ENCODE measurements at regions not wholly inside any gene's neighbourhood (a gene's known extent, or its start where the extent isn't known, plus 50 kb on each side); places are given as distances from the start of the nearest gene placed in this dataset.
A peak's percentile ranks its signal among the peaks of the same experiment; 100 is the strongest.

DNA sequence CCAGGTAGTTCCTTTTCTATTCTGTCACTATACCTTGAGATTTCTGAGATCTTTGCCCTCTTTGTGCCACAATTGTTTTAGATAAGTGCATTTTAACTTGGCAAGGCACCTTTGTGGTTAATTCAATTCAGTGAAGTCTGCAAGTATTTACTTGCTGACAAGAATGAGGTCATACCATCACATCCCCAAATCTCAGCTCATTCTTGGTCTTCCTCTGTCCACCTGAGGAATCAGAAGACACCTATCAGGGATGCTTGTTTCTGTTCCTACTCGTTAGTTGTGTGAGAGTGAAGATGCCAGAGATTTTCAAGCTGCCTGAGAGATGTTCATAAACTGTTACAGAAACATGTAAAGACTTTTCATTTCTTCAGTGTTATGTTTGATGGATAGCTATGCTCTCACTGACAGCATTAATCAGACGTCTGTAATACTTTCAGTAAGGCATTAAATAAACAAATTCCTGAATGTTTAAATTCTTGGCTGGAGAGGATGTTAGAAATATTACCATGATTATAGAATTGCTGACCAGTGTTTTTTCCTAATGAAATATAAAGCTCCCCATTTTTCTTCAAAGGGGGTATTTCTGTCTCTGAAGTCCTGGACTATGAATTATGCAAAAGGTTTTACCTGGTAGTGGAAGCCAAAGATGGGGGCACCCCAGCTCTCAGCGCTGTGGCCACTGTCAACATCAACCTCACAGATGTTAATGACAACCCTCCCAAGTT is 135.0 kb upstream of the MTNR1B start:
- no peak for DNase-seq (ENCODE audit: low spot score)

DNA sequence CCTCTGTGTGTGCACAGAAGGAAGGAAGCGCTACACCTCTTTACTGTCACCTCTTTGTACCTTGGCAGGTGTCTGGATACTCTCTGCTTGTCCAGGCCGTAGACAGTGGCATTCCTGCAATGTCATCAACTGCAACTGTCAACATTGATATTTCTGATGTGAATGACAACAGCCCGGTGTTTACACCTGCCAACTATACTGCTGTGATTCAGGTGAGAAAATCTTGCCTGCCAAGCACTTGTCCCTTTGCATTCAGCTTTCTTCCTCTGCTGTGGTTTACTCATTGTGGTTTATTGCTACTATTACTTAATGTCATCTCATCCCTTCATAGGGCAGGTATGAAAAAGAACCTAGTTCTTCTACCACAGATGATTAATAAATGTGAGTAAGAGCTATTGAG is 131.9 kb upstream of the MTNR1B start:
- DNase-seq (ENCODE audit: low spot score): no peak

DNA sequence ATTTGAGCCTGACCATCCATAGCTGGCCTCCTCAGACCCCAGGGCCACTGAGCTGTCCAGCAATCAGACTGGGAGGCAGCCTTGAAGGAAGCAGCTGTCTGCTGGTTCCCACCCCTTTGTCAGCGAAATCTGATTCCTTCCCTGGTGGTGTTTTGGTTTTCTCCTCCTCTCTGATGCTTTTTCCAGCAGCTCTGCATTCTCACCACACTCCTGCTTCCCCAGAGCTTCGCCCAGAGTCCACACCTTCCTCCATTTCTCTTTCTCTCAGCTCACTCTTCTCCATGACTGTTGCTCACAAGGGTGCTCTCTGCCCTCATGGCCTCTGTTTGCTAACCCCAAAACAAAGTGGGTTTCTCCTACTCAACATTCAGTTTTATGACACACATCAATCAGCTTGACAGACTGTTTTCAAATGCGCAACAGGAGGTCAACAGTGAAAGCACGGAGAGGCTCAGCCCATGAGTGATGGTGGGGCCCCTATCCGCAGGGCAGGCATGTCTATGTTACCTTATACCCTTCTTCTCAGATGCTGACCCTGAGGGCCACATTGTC is 130.6 kb upstream of the MTNR1B start:
- no peak for DNase-seq (ENCODE audit: low spot score)

DNA sequence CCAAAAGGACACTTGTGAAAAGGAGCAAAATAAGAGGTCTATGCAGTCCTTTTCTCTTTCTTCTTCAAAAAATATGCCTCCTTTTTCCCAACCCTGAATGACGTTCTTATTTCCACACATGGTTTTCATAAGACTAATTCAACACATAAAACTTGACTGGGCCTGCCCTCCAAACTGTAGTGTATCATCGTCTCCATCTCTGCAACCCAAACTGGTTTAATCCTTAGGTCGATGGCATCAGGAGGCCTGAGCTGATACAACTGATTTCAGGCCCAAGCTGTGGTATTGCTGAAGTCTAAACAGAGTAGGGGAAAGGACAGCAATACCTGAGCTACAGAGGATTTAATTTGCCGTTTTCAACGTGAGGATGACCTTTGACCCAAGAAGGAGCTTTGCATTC is 130.0 kb upstream of the MTNR1B start:
- no peak for DNase-seq (ENCODE audit: low spot score)

DNA sequence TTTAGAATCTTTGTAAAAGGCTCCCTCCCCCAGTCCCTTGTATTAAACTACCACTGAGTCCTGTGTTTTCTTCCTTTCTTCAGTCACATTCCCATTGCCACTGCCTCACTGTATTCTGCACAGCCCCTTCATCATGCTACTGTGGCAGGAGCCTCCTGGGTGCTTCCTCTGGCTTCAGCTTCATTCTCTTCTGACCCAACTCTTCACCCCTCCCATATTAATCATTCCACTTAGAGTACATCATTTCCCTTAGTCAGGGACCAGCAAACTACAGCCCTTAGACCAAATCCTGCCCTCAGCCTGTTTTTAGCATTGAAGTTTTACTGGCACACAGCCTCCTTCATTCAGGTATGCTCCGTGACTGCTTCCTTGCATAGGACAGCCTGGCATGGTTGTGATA is 127.7 kb upstream of the MTNR1B start:
- DNase-seq (ENCODE audit: low spot score): no peak

DNA sequence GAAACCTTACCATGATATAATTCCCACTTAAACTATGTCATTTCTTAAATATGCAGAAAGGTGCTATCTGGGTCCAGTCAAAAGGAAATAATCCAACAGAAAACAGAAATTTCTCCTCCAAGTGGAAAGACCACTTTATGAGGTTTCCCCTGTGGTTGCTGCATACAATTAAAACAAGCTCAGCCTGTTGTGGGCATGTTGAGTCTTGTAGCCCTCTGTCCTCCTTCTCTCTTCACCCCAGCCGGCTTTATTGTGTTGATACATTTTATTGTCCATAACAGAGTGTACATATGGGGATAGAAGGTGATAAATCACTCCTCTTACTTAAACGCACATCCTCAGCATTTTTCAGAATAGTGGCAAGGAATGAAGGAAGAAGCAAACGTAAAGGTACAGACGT is 126.0 kb upstream of the MTNR1B start:
- no peak for DNase-seq (ENCODE audit: low spot score)

DNA sequence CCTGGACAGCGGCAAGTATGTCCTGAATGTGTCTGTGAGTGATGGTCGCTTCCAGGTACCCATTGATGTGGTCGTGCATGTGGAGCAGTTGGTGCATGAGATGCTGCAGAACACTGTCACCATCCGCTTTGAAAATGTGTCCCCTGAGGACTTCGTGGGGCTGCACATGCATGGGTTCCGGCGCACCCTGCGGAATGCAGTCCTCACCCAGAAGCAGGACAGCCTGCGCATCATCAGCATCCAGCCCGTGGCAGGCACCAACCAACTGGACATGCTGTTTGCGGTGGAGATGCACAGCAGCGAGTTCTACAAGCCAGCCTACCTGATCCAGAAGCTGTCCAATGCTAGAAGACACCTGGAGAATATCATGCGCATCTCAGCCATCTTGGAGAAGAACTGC is 125.3 kb upstream of the MTNR1B start:
- DNase-seq (ENCODE audit: low spot score): no peak

DNA sequence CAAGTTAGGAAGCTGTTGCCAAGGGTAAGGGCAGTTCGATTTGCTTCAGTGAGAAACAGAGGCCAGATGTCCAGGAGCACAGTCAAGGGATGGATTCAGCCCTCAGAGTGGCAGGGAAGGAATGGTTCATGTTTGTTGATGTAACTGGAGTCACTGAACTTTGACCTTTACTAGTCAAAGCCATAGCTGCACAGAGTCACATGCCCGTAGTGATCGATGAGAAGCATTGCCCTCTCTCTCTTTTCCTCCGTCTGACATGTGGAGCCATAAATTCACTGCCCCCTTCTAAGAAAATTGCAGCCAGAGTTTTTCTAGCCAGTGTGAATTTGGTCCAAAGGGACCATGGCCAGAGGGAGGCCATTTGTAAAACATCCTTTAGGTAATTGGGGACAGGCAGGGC is 124.1 kb upstream of the MTNR1B start:
- no peak for DNase-seq (ENCODE audit: low spot score)

DNA sequence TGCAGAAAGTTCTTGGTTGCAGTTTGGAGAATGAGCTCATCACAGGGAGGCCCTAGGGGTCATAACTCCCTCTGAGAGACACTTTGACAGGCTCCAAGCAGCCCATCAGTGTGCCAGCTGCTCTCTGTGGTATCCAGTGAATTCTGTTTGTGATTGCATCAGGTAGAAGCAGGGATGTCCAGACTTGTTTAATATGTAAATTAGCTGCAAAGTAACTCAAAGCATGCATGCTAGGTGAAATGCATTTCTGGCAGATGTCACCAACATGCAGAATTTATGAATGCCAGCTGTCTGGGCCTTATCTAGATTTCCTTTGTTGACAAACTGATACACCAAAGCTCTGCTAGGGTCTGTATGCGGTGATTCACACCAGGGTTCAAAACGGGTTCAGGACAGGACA is 123.6 kb upstream of the MTNR1B start:
- DNase-seq (ENCODE audit: low spot score): no peak

DNA sequence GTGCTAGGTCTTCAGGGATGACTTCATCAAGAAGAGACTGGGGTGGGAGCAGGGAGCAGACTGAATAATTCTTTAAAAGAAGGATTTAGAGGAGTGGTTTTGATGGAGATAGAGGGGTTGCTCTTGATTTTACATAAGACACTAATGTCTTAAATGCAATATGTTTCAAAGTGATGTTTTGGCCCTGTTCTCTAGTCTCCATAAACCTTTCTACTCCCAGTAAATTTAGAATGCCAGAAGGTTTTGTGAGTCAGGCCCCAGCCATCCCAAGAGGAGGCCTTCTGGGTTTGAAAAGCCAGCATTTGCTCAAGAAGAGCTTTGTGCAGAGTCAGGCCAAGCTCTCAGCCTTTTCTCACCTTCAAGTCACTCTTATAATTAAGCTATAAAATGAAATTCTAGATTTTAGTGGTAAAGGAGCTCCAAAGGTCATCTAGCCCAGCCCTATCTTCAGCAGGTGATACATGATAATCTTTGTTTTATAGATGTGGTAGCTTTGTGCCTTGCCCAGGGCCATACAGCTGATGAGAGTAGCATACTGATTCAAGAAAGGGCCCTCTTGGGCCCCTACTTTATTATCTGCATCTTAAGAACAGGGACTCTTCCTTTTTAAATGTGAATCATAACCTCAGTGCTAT is 122.8 kb upstream of the MTNR1B start:
- DNase-seq (ENCODE audit: low spot score): no peak

DNA sequence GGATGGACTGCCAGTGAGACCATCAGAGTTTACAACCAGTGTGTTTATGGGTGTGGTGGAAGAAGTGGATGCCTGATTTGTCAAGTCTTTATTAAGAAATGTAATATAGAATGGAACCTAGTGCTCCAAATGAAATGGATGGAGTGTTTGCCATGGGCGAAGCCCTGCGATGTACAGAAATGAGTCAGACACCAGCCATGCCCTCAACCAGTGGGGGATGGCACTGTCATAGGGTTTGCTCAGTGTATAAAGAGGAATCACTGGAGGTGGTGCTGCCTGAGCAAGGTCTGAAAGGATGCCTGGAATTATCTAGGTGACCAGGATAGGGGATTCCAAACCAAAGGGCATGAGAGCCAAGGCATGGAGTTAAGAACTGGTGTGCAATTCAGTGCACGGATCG is 120.9 kb upstream of the MTNR1B start:
- no peak for DNase-seq (ENCODE audit: low spot score)

DNA sequence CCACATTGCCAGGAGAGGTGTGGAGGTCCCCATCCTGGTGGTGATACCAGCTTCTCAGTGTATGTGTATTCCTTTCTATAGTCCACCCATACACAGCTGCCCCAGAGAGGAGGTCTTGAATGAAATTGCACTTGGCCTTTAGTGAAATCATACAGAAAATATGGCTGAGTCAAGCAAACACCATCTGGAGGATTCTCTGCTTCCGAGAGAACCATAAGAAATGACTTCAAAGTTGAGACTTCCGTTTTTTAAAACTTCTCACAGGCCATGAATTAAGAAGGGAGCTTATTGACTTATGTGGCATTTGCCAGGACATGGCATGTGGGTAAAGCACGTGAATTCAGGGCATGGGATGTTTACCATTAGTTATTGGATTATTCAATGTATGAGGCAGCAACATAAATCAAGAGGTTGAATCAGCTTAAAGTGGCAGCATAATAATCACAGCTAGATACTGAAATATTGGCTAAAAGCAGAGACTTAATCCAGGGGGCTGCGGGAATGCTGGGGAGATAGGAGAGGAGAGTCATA is 119.1 kb upstream of the MTNR1B start:
- DNase-seq (ENCODE audit: low spot score): no peak

DNA sequence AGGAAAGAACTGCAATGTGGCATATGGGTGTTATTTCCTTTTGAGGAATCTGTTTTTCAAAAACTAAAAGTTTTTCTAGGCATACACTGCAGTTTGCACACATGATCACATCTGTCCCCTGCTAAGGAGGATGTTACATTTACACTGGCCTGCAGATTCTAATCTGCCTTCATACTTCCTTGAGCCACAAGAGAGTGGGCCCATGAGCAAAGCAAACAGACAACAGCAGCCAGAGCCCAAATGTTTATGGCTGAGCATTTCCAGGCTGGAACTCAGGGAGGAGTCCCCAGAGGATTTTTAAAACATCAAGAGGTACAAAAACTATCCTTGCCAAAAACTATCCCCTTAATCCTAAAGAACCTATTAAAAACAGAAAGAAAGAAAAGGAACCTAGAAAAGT is 117.2 kb upstream of the MTNR1B start:
- no peak for DNase-seq (ENCODE audit: low spot score)

DNA sequence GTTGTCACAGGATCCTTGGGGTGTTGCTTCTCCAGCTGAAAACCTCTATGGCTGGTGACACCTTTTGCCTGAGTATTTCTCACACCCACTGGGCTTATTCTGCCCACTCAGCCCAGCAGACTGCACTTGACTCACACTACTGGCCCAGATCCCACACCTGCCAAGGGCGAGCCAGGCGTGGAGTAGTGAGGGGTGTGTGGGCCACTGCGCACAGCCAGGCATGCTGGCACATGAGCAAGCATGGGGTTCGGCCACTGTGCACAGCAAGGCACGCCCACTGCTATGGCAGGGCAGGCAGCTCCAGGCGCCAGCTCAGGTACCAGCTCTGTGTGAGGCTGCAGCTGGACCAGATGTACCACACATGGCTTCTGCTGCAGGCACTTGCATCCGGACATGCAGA is 116.5 kb upstream of the MTNR1B start:
- no peak for DNase-seq (ENCODE audit: low spot score)

DNA sequence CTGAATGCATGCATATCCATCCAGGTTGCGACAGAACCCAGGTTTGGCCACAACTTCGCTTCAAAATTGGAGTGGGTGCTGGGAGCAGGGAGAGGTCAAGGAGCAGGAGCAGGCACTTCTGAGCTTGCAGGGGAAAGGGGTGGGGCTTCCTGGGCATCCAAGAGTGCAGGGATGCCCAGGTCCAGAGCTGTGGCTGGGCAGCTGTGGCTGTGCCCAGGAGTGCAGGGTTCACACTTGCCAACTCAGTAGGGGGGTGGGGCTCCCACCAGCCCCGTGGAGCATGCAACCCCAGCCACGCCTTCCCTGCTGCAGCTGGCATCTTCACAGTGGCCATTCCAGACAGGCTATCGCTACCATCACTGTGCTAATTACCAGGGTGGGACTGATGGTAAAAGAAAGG is 115.3 kb upstream of the MTNR1B start:
- no peak for DNase-seq (ENCODE audit: low spot score)

DNA sequence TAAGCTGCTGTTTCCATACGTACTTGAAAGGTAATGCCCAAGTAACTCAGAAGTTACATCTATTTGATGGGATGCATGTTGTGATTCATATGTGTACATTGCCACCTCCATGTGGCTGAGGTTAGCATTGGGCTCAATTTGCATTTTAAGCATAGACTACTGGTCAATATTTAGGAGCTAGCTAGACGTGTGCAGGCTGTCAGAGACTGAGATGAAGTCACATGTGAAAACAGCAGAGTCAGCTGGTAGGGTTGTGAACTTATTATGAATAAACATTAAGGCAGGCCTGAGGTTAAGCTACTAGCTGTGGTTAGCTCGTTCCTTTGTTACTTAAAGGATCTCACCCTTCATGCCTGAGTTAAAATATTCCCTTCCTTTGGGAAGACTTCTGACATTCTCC is 114.5 kb upstream of the MTNR1B start:
- DNase-seq (ENCODE audit: low spot score): no peak

DNA sequence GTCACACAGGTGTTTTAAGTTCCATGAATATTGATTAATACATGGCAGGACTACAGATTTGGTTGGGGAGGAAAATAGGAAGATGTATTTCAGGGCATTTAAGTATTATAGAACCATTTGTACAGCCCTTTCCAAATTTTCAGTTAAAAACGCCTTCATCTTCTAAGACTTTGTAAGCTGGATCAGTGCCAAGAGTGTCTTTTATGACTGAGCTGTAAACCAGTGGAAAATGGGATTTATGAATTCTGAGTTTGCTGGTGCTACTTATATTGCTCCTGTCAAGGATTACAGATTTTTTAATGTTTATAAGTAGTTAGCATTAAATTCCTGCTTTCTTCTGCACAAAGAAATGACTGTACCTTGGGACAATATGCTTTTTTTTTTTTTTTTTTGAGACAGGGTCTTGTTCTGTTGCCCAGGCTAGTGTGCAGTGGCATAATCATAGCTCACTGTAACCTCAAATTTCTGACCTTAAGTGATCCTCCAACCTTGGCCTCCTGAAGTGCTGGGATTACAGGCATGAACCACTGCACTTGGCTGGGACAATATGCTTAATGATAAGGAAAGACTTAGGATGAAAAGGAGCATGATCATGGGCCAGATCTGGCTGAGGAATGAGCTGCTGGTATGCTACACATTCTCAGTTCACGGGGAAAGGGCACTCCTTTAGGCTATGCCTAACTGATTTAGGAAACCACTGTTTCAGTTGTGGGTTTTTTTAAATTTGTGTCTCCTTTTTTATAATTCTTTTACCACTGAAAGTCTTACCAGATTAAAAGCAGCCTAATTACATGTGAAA is 113.6 kb upstream of the MTNR1B start:
- no peak for DNase-seq (ENCODE audit: low spot score)

DNA sequence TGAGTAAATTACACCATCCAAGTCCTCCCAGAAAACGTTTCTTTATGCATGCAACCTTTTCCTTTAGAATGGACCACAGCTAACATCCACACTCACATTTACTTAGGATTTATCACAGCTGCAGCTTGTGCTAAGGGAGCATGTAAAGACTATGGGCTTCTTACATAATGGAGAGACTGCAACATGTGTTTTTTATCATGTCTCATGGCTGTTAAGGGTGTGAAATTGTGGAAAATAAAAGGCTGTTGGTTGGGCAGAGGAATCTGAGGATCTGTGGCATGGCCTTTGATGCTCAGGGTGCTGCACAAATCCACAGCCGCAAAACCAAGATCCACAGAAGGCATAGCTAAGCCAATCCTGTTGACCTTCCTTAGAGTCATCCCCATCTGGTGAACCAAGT is 112.0 kb upstream of the MTNR1B start:
- DNase-seq (ENCODE audit: low spot score): no peak

DNA sequence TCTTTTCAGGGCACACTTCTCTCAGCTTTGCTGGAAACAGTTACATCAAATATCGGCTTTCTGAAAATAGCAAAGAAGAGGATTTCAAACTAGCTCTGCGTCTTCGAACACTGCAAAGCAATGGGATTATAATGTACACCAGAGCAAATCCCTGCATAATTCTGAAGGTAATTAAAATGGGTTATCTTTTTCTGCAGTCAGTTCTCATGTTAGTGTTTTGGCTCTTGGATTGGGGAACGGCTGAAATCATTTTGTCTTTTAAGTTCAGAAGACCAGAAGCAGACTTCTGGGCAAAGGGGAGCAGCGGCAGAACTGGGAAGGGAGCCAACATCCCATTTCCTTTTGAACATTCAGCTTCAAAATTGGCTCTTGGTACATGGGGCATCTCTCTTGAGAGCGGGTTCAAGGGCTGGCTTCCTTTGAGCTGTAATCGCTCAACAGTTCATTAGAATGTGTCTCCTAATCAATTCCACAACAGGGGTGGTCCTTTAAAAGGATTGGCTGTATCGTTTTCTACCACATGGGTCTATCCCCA is 110.2 kb upstream of the MTNR1B start:
- DNase-seq (ENCODE audit: low spot score): no peak

DNA sequence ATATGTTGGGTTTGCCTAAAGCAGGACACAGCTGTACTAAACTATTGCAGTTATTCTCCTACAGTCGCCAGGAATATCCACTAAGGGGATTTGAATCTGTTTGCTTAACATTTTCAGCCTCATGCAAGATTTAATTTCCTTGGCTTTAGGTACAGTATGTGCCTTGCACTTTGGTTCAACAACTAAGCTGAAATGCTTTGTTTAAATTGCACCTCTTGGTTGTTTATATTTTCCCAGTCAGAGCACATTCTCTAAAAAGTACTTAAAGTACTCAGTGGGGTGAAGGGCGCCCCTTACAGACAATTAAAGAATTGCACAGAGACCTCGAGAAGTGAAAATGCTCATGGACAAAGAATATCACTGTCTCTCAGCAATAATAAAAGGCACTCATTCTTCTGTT is 107.8 kb upstream of the MTNR1B start:
- DNase-seq (ENCODE audit: low spot score): no peak

DNA sequence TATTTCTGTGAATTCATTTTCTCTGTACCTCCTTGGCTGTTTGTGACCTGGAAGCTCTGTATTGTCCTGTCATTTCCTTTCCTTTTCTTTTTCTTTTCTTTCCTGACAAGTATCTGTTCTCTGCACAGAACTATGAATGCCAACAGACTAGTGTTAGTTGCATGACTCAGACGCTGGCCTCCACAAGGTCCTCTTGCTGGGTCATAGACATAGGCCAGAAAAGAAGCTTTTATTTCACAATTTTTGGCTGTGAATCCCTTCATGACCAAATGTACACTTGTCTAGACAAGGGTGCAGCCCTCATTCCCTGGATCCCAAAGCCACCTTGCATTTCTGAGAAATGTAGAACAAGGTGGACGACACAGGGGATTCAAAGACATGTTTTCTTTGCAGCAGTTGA is 104.1 kb upstream of the MTNR1B start:
- DNase-seq (ENCODE audit: low spot score): peak; percentile 15

DNA sequence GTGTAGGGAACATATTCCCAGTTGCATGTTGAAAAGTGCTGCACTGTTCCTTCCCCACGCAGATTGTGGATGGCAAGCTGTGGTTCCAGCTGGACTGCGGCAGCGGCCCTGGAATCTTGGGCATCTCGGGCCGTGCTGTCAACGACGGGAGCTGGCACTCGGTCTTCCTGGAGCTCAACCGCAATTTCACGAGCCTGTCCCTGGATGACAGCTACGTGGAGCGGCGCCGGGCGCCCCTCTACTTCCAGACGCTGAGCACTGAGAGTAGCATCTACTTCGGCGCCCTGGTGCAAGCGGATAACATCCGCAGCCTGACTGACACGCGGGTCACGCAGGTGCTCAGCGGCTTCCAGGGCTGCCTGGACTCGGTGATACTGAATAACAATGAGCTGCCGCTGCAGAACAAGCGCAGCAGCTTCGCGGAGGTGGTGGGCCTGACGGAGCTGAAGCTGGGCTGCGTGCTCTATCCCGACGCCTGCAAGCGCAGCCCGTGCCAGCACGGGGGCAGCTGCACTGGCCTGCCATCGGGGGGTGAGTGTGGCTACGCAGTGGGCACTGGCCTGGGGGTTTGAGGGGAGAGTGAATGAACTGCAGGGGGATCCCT is 102.7 kb upstream of the MTNR1B start:
- DNase-seq (ENCODE audit: low spot score): no peak
